ENCODE measurements at regions not wholly inside any gene's neighbourhood (a gene's known extent, or its start where the extent isn't known, plus 50 kb on each side); places are given as distances from the start of the nearest gene placed in this dataset.

DNA sequence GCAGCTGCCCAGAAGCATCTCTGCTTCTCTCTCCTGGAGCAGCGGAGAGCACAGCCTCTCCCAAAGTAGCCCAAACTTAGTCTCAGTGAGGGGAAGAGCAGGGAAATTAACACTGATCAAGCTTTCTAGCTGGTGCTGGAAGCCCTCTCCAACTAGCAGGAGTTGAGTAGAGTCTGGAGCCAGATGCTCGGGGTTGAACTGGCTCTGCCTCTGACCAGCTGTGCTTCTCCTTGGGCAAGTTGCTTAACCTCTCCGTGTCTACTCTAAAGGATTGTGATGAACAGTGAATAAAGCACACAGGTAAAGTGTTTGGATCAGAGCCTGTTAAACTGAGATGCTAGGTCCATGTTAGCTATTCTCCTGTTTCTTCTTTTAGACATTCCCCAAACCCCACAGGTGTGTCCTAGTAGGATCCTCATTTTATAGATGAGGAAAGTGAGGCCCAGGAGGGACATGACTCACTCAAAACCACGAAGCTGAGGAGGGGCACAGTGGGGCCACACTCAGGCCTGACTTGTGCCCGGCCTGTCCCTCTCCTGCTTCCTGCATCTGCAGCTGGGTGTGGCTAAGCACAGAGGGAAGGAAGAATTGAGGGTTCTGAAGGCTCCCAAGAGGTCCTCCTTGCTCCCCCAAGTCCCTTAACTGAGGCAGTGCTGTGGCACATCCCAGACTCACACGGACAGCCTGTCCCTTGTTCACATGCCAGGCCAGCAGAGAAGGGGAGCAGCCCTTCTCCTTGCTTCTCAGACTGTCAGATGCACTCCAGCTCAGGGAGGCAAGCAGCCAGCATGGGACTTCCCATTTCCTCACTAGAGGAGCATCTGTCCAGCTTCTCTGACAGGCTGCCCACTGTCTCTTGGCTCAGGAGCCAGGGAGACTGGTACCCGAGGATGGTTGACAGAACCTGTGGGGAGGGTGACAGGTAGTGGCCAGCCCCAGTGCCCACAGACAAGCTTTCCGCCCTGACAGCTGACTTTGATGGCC is 152.0 kb upstream of the IGSF21 start:
- TF ChIP-seq, protein P1, sequence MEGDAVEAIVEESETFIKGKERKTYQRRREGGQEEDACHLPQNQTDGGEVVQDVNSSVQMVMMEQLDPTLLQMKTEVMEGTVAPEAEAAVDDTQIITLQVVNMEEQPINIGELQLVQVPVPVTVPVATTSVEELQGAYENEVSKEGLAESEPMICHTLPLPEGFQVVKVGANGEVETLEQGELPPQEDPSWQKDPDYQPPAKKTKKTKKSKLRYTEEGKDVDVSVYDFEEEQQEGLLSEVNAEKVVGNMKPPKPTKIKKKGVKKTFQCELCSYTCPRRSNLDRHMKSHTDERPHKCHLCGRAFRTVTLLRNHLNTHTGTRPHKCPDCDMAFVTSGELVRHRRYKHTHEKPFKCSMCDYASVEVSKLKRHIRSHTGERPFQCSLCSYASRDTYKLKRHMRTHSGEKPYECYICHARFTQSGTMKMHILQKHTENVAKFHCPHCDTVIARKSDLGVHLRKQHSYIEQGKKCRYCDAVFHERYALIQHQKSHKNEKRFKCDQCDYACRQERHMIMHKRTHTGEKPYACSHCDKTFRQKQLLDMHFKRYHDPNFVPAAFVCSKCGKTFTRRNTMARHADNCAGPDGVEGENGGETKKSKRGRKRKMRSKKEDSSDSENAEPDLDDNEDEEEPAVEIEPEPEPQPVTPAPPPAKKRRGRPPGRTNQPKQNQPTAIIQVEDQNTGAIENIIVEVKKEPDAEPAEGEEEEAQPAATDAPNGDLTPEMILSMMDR (IDR thresholded peaks at IDR 0.05; ENCODE audit: low read depth, low read length) = no peak
- no peak for DNase-seq (ENCODE audit: extremely low read depth, low read depth)

DNA sequence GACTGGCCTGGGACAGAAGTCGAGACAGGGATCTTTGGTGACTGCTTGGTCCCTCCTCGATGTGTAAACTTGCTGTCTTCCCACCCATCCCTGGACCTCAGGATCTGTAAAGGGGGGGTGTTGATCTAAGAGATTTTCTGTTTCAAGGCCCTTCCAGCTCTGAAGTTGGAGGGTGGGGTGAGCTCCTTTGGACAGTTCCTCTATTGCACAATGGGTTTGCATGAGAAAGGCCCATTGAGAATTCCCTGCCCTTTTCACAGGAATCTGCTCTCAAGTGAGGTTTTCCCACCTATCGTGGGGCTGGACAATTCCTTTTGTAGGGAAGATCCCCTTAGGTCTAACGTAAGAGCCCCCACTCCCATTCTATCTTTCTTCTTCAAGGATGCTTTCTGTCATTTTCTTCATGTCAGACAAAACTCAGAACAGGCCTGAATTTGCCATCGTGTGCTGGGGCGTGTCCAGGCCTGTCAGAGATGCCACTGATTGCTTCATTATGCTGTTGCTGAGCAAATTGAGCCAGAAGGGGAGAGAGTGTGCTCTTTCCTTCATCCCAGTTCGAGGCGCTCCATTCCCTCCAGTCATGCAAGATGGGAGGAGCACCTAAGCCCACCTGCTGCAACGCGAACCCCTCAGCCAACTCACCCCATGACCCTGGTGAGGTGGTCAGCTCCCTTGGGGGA is 149.9 kb upstream of the IGSF21 start:
- no peak for DNase-seq (ENCODE audit: extremely low read depth, low read depth)
- TF ChIP-seq, protein P1 (IDR thresholded peaks at IDR 0.05; ENCODE audit: low read depth, low read length) = no peak

DNA sequence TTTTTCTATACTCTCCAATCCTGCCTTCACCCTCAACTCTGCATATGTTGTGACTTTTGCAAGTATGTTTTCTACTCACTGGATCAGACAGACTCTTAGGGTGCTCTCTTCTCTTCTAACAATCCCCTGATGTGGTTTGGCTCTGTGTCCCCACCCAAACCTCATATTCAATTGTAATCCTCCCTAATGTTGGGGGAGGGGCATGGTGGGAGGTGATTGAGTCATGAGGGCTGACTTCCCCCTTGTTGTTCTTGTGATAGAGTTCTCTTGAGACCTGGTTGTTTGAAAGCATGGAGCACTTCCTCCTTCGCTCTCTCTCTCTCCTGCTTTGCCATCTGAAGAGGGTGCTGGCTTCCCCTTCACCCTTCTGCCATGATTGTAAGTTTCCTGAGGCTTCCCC is 148.9 kb upstream of the IGSF21 start:
- no peak for DNase-seq (ENCODE audit: extremely low read depth, low read depth)

DNA sequence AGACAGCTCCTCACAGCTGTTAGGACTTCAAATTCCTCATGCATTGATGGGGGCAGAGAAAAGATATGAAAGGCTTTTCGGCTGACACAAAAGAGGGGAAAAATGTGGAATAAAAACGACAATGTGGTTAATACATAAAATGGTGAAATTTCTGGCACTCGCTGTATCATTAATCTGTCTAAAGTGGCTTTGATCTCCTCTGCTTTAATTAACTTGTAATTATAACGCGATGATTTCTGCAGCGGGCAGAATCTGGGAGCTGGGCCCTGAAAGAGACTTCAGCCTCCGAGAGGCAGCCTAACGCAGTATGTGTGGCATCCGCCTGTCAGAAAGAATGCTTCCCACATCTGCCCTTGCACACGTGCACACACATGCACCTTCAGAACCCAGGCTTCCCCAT is 144.1 kb upstream of the IGSF21 start:
- TF ChIP-seq, protein P1 (IDR thresholded peaks at IDR 0.05; ENCODE audit: low read depth, low read length) = no peak
- DNase-seq (ENCODE audit: extremely low read depth, low read depth) = no peak

More for the DNA sequence above, 148.9 kb upstream of the IGSF21 start:
- TF ChIP-seq, protein P1 (IDR thresholded peaks at IDR 0.05; ENCODE audit: low read depth, low read length) = no peak

DNA sequence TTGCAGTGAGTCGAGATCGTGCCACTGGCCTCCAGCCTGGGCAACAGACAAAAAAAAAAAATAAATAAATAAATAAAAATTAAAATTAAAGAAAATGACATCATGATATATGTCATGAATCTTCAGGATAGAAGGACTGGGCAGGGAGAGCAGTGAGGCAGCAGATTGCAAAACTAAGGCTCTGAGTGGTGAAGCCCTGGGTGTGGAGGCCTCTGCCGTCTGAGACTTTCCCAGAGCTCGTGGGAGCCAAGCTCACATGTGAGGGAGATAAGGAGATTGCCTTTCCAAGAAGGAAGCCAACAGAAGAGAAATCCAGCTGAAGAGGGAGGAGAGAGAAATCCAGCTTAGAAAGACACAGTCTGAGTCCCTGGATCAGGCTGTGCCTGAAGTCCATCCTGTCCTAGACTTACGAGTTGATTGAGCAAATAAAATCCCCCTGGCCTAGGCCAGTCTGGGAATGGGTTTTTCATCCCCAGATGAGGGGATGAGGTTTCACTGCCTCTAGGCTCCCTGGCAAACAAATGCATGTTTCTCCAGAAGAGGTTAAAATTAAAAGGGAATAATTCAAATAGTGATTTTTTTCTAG is 142.0 kb upstream of the IGSF21 start:
- TF ChIP-seq, protein P1 (IDR thresholded peaks at IDR 0.05; ENCODE audit: low read depth, low read length) = no peak

DNA sequence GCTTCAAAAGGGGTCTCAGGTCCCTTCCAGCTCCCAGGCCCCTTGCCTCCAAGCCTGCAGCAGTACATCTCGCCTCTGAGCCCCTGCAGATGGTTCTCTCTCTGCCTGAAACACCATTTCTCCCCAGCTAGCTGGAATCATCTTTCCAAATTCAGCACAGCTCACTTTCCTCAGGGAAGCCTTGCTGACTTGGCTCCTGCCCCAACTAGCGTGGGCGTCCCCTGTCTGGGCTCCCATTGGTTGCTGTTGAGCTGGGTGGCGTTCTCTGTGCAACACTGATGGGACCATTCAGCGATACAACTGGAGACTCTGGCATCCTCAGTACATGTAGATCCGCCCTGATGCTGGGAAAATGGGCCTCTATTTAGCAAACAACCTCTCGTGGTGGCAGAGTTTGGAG is 141.3 kb upstream of the IGSF21 start:
- TF ChIP-seq, protein P1 (IDR thresholded peaks at IDR 0.05; ENCODE audit: low read depth, low read length) = no peak
- no peak for DNase-seq (ENCODE audit: extremely low read depth, low read depth)

More for the DNA sequence above, 142.0 kb upstream of the IGSF21 start:
- DNase-seq (ENCODE audit: extremely low read depth, low read depth) = no peak
